H1 (cell line): ENCODE measurements at regions not wholly inside any gene's neighbourhood (a gene's known extent, or its start where the extent isn't known, plus 50 kb on each side); places are given as distances from the start of the nearest gene placed in this dataset.

Source experiments
- CTCF ChIA-PET: fragments of 300-600 bp; sonication (Branson Sonifier 250); formaldehyde crosslinking; loops from one replicate; lab custom pipeline; 2021; ENCODE audit not compliant: partially characterized antibody; lab: Charles Lee
- POLR2A ChIA-PET: fragments of 300-600 bp; sonication (Branson Sonifier 250); formaldehyde crosslinking; loops from one replicate; lab custom pipeline; 2021; ENCODE audit warnings: inconsistent platforms; ENCODE audit not compliant: partially characterized antibody; lab: Charles Lee
- DNase-seq, 2 experiments: peaks; one replicate each; pipeline versions ENCODE4 v3.0.0 to v3.0.0-alpha.2; 2010 to 2022; ENCODE audit warnings: low spot score in 2 of 2, low read depth in 1 of 2, mixed read lengths in 1 of 2
- FAIRE-seq: peaks from 2 replicates; lab custom pipeline; 2011; peaks lifted over from hg19 to GRCh38; lab: Jason Lieb, UNC
- H2AFZ ChIP-seq: 2 replicates; pipeline ENCODE4 v1.8.1; 2012; ENCODE audit warnings: low read length, inconsistent platforms
- H2AK5ac ChIP-seq: 2 replicates; pipeline ENCODE4 v1.6.1; 2013; ENCODE audit warnings: low read depth, low read length
- H2BK120ac ChIP-seq: replicated peaks from 2 replicates; pipeline ENCODE3; 2013; ENCODE audit warnings: low read depth, low read length, inconsistent platforms
- H2BK12ac ChIP-seq: 2 replicates; pipeline ENCODE4 v1.6.1; 2013; ENCODE audit warnings: low read depth, low read length
- H2BK15ac ChIP-seq: 2 replicates; pipeline ENCODE4 v1.6.1; 2013; ENCODE audit warnings: low read length
- H2BK20ac ChIP-seq: 2 replicates; pipeline ENCODE4 v1.6.1; 2013; ENCODE audit warnings: low read length
- H2BK5ac ChIP-seq: 2 replicates; pipeline ENCODE4 v1.6.1; 2013; ENCODE audit warnings: low read depth, low read length
- H3K14ac ChIP-seq: 2 replicates; pipeline ENCODE4 v1.6.1; 2013; ENCODE audit warnings: inconsistent platforms; ENCODE audit not compliant: insufficient read length
- H3K18ac ChIP-seq: 2 replicates; pipeline ENCODE4 v1.6.1; 2013; ENCODE audit warnings: low read length; ENCODE audit errors: extremely low read depth
- H3K23ac ChIP-seq: 2 replicates; pipeline ENCODE4 v1.6.1; 2013; ENCODE audit warnings: inconsistent platforms; ENCODE audit not compliant: insufficient read length
- H3K23me2 ChIP-seq: 2 replicates; pipeline ENCODE4 v1.6.1; 2013; ENCODE audit warnings: low read depth, low read length
- H3K27ac ChIP-seq: 2 replicates; pipeline ENCODE4 v1.6.1; 2011; ENCODE audit warnings: low read depth, low read length, inconsistent platforms
- H3K27me3 ChIP-seq, 4 experiments: replicated peaks in 1 of 4; 1 replicate in 1 of 4; 2 replicates in 3 of 4; pipeline versions ENCODE4 v1.6.1 to v1.8.1; 2011 to 2013; ENCODE audit warnings: low read length in 3 of 4, mild to moderate bottlenecking in 3 of 4, inconsistent platforms in 2 of 4, mixed read lengths in 2 of 4, moderate library complexity in 1 of 4; ENCODE audit not compliant: control insufficient read depth in 3 of 4, insufficient read depth in 3 of 4; ENCODE audit errors: extremely low read depth in 1 of 4
- H3K36me3 ChIP-seq, 4 experiments: 2 replicates each; pipeline versions ENCODE4 v1.6.1 to v1.8.1; 2011 to 2013; ENCODE audit warnings: mild to moderate bottlenecking in 4 of 4, low read length in 3 of 4, moderate library complexity in 2 of 4, control low read depth in 1 of 4, inconsistent platforms in 1 of 4; ENCODE audit not compliant: insufficient read depth in 4 of 4, control insufficient read depth in 2 of 4
- H3K4ac ChIP-seq: replicated peaks from 2 replicates; pipeline ENCODE3; 2013; ENCODE audit warnings: low read length, low read depth, mixed read lengths, inconsistent platforms; ENCODE audit not compliant: insufficient read length
- H3K4me1 ChIP-seq, 4 experiments: replicated peaks in 1 of 4; 1 replicate in 1 of 4; 2 replicates in 3 of 4; pipeline versions ENCODE4 v1.6.1 to v1.8.1; 2011 to 2013; ENCODE audit warnings: low read length in 3 of 4, inconsistent platforms in 2 of 4, mixed read lengths in 1 of 4; ENCODE audit not compliant: insufficient read depth in 4 of 4, control insufficient read depth in 3 of 4
- H3K4me2 ChIP-seq, 2 experiments: 2 replicates each; pipeline versions ENCODE4 v1.6.1 to v1.8.1; 2011 to 2013; ENCODE audit warnings: low read depth in 2 of 2, low read length in 2 of 2, control low read depth in 1 of 2, inconsistent platforms in 1 of 2, mild to moderate bottlenecking in 1 of 2; ENCODE audit not compliant: insufficient read depth in 1 of 2
- H3K4me3 ChIP-seq, 4 experiments: fragments of 200-600, 300-600 bp in 1 of 4; sonication (generic), shearing (Covaris generic), sonication (Bioruptor Twin) in 1 of 4; 2 replicates each; pipeline versions ENCODE4 v1.5.1 to v1.8.1; 2011 to 2016; ENCODE audit warnings: low read length in 4 of 4, low read depth in 3 of 4, control low read depth in 2 of 4, inconsistent platforms in 2 of 4, mild to moderate bottlenecking in 2 of 4, mixed read lengths in 1 of 4, moderate library complexity in 1 of 4; ENCODE audit not compliant: insufficient read depth in 2 of 4; ENCODE audit errors: extremely low read depth in 1 of 4
- H3K56ac ChIP-seq: replicated peaks from 2 replicates; pipeline ENCODE3; 2013; ENCODE audit warnings: low read depth, mild to moderate bottlenecking, mixed read lengths, low read length, inconsistent platforms; ENCODE audit not compliant: insufficient read length
- H3K79me1 ChIP-seq: 2 replicates; pipeline ENCODE4 v1.6.1; 2013; ENCODE audit warnings: low read depth, low read length, control low read depth
- H3K79me2 ChIP-seq, 2 experiments: 2 replicates each; pipeline versions ENCODE4 v1.6.1 to v1.8.1; 2012 to 2013; ENCODE audit warnings: low read length in 2 of 2, mild to moderate bottlenecking in 2 of 2, inconsistent platforms in 1 of 2; ENCODE audit not compliant: insufficient read depth in 2 of 2, control insufficient read depth in 1 of 2
- H3K9ac ChIP-seq, 4 experiments: replicated peaks in 1 of 4; 1 replicate in 1 of 4; 2 replicates in 3 of 4; pipeline versions ENCODE4 v1.6.1 to v1.8.1; 2011 to 2013; ENCODE audit warnings: low read depth in 3 of 4, low read length in 3 of 4, control low read depth in 2 of 4, mild to moderate bottlenecking in 2 of 4, moderate library complexity in 2 of 4, inconsistent platforms in 1 of 4; ENCODE audit errors: extremely low read depth in 1 of 4
- H3K9me3 ChIP-seq, 2 experiments: 2 replicates each; pipeline versions ENCODE4 v1.6.1 to v1.8.1; 2012 to 2013; ENCODE audit warnings: mild to moderate bottlenecking in 2 of 2, moderate library complexity in 2 of 2, control low read depth in 1 of 2, inconsistent platforms in 1 of 2, low read depth in 1 of 2, low read length in 1 of 2, mixed read lengths in 1 of 2; ENCODE audit not compliant: insufficient read depth in 2 of 2
- H4K20me1 ChIP-seq, 2 experiments: replicated peaks in 1 of 2; 2 replicates each; pipeline versions ENCODE3 to v1.8.1; 2011 to 2013; ENCODE audit warnings: inconsistent platforms in 2 of 2, low read length in 2 of 2, mild to moderate bottlenecking in 1 of 2; ENCODE audit not compliant: insufficient read depth in 2 of 2, control insufficient read depth in 1 of 2
- H4K5ac ChIP-seq: 2 replicates; pipeline ENCODE4 v1.6.1; 2013; ENCODE audit warnings: low read length, low read depth, mixed read lengths, inconsistent platforms; ENCODE audit not compliant: insufficient read length
- H4K8ac ChIP-seq: 2 replicates; pipeline ENCODE4 v1.8.0; 2013; ENCODE audit warnings: mild to moderate bottlenecking, moderate library complexity, low read length, inconsistent platforms; ENCODE audit not compliant: insufficient read depth; ENCODE audit errors: extremely low read depth
- H4K91ac ChIP-seq: replicated peaks from 2 replicates; pipeline ENCODE3; 2013; ENCODE audit warnings: low read length, mixed read lengths, inconsistent platforms; ENCODE audit not compliant: insufficient read length
- ASH2L ChIP-seq: fragments of 200-600, 300-600 bp; sonication (generic); IDR thresholded peaks from one replicate; pipeline ENCODE4 v1.7.1; 2017; ENCODE audit warnings: low read length
- BRCA1 ChIP-seq: IDR thresholded peaks from 2 replicates; pipeline ENCODE4 v1.6.1; 2012; ENCODE audit warnings: low read depth, low read length, improper control_type of control experiment
- EP300 ChIP-seq, 2 experiments: IDR thresholded peaks; 1 replicate in 1 of 2; 2 replicates in 1 of 2; pipeline ENCODE4 v1.6.1; 2011 to 2012; ENCODE audit warnings: low read depth in 2 of 2, low read length in 2 of 2, mild to moderate bottlenecking in 2 of 2, borderline replicate concordance in 1 of 2, inconsistent platforms in 1 of 2, moderate library complexity in 1 of 2
- FOSL1 ChIP-seq: IDR thresholded peaks from 2 replicates; pipeline ENCODE4 v1.6.1; 2011; ENCODE audit warnings: mild to moderate bottlenecking, low read depth, low read length, moderate library complexity; ENCODE audit not compliant: insufficient read depth
- KDM4A ChIP-seq: IDR thresholded peaks from one replicate; pipeline ENCODE4 v1.7.1; 2012; ENCODE audit warnings: low read depth, mild to moderate bottlenecking, moderate library complexity, low read length, inconsistent platforms; ENCODE audit not compliant: severe bottlenecking
- MAFK ChIP-seq: IDR thresholded peaks from 2 replicates; pipeline ENCODE4 v1.6.1; 2012; ENCODE audit warnings: low read depth, mild to moderate bottlenecking, improper control_type of control experiment, low read length
- POLR2A ChIP-seq, 2 experiments: IDR thresholded peaks; 1 replicate in 1 of 2; 2 replicates in 1 of 2; pipeline ENCODE4 v1.6.1; 2011; ENCODE audit warnings: low read depth in 2 of 2, low read length in 2 of 2, mild to moderate bottlenecking in 2 of 2; ENCODE audit errors: control extremely low read depth in 1 of 2
- RBBP5 ChIP-seq: IDR thresholded peaks from 2 replicates; pipeline ENCODE4 v1.7.1; 2012; ENCODE audit warnings: low read depth, mild to moderate bottlenecking, inconsistent platforms, low read length, moderate library complexity, borderline replicate concordance
- TAF1 ChIP-seq: IDR thresholded peaks from 2 replicates; pipeline ENCODE4 v1.6.1; 2011; ENCODE audit warnings: mild to moderate bottlenecking, low read depth, low read length
- TEAD4 ChIP-seq: IDR thresholded peaks from 2 replicates; pipeline ENCODE4 v1.6.1; 2012; ENCODE audit warnings: low read depth, low read length, inconsistent platforms, mixed read lengths
- TF ChIP-seq, protein P1 (sequence below): IDR thresholded peaks from 2 replicates; pipeline ENCODE4 v1.6.1; 2011; ENCODE audit warnings: low read length, improper control_type of control experiment

GRCh38 chr12:13566292-13566691 lies 369.8 kb downstream of the EMP1 start:
- H4K5ac ChIP-seq = no peak overlapping the region
- no peak overlapping the region for H3K18ac ChIP-seq
- no peak overlapping the region for H2AK5ac ChIP-seq
- no peak overlapping the region for H2BK5ac ChIP-seq
- no peak overlapping the region for H2BK20ac ChIP-seq
- H2BK12ac ChIP-seq = no peak overlapping the region
- H3K4me1 ChIP-seq = no peaks in the 10 kb centered on the region
- H3K27ac ChIP-seq = no peak overlapping the region
- no peak overlapping the region for H2AFZ ChIP-seq
- H3K23me2 ChIP-seq = no peaks in the 10 kb centered on the region
- no peak overlapping the region for H4K8ac ChIP-seq
- no peaks in the 10 kb centered on the region for H3K9me3 ChIP-seq
- H3K36me3 ChIP-seq = no peaks in the 10 kb centered on the region
- FAIRE-seq = no peak
- H3K9ac ChIP-seq = no peak overlapping the region
- H3K4me3 ChIP-seq = no peak overlapping the region
- no peak overlapping the region for H4K91ac ChIP-seq
- no peak overlapping the region for H3K14ac ChIP-seq
- H2BK120ac ChIP-seq = no peak overlapping the region
- no peak for TF ChIP-seq TEAD4
- TF ChIP-seq POLR2A (IDR thresholded peaks at IDR 0.05; ENCODE audit: control extremely low read depth in 1 of 2, low read depth in 2 of 2, low read length in 2 of 2) = no peak
- TF ChIP-seq ASH2L = no peak
- TF ChIP-seq RBBP5 = no peak
- TF ChIP-seq, protein P1, sequence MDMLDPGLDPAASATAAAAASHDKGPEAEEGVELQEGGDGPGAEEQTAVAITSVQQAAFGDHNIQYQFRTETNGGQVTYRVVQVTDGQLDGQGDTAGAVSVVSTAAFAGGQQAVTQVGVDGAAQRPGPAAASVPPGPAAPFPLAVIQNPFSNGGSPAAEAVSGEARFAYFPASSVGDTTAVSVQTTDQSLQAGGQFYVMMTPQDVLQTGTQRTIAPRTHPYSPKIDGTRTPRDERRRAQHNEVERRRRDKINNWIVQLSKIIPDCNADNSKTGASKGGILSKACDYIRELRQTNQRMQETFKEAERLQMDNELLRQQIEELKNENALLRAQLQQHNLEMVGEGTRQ = no peak
- TF ChIP-seq KDM4A = no peak
- no peak for TF ChIP-seq BRCA1
- TF ChIP-seq EP300 (IDR thresholded peaks at IDR 0.05; ENCODE audit: borderline replicate concordance in 1 of 2, low read depth in 2 of 2, low read length in 2 of 2) = no peak
- TF ChIP-seq FOSL1 = no peak
- TF ChIP-seq MAFK = no peak
- no peak for TF ChIP-seq TAF1
- no peaks in the 10 kb centered on the region for H4K20me1 ChIP-seq
- H3K27me3 ChIP-seq = no peaks in the 10 kb centered on the region
- H3K79me2 ChIP-seq = no peaks in the 10 kb centered on the region
- no peak overlapping the region for H2BK15ac ChIP-seq
- DNase-seq = no peak
- H3K79me1 ChIP-seq = no peaks in the 10 kb centered on the region
- H3K23ac ChIP-seq = no peak overlapping the region
- ChIA-PET POLR2A (no interaction called here), CTCF (interaction anchor here (0.5 to 1.7 kb wide), 4 partner anchors 20 to 441 kb away, joined by 3 to 5 read pairs (median 4); no protein-coding TSS in a partner anchor)
- H3K56ac ChIP-seq = no peak overlapping the region
- H3K4me2 ChIP-seq = no peak overlapping the region
- no peak overlapping the region for H3K4ac ChIP-seq
